ENCODE measurements at regions not wholly inside any gene's neighbourhood (a gene's known extent, or its start where the extent isn't known, plus 50 kb on each side); places are given as distances from the start of the nearest gene placed in this dataset.

- DNase-seq = no peak
Measured at GRCh38 chr9:7228726-7229125, 471.0 kb downstream of the KDM4C start.

GRCh38 chr9:7227951-7228350 lies 470.2 kb downstream of the KDM4C start:
- no peak for DNase-seq

- no peak for DNase-seq
Measured at GRCh38 chr9:7226007-7226640, 468.4 kb downstream of the KDM4C start.
